ENCODE measurements at regions not wholly inside any gene's neighbourhood (a gene's known extent, or its start where the extent isn't known, plus 50 kb on each side); places are given as distances from the start of the nearest gene placed in this dataset.

DNA sequence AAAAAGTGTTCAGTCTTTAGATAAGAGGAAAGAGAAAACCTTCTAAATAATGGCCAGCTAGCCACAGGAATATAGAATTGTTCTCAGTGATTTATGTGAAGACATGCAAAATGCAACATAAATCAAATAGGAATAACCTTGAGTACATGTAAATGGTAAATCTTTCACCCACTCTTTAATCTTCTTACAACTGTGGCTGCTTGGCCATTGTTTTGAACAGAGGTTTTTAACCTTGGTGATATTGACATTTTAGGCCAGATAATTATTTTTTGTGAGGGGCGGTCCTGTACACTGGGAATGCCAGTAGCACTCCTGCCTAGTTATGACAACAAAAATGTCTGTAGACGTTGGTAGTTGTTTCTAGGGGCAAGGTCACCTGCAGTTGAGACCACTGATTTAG, 479.9 kb upstream of the NOVA1 start:
- intact Hi-C loops (cut with micrococcal nuclease), result no loop called here

DNA sequence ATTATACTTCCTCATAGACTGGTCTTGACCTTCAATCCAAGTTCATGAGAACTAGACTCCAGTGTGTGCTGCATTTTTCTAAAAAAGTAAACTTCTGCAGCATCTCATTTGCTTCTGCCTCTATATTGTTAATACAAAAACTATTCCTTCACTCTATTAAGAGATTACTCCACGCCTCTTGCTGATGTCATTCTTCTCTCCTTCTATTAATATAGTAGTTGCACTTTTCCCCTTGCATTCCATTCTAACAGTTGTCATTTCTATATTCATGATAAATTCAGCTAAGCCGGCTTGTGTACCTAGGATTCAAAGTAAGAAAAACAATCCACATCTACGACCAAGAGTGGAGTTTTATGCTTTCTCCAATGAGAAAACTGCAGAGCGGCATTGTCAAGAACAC, 480.4 kb upstream of the NOVA1 start:
- intact Hi-C loops (cut with micrococcal nuclease), result no loop called here

DNA sequence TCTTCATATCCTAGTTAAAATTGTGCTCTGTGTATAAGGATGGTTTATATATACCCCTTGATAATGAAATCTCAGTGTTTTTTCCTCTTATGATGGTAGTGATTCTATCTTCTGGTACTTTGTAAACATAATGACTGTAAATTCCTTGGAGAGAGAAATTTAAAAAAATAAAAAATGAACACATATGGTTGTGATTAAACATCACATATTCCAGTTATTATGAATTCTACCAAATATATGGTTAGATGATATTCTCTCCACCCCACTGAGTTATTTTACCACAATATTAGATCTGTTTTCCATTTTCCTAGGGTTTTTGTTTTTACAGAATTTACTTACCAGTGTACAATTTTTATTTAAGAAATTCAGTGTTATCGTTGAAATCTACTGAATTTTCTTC, 481.9 kb upstream of the NOVA1 start:
- intact Hi-C loops (cut with micrococcal nuclease), result no loop called here

DNA sequence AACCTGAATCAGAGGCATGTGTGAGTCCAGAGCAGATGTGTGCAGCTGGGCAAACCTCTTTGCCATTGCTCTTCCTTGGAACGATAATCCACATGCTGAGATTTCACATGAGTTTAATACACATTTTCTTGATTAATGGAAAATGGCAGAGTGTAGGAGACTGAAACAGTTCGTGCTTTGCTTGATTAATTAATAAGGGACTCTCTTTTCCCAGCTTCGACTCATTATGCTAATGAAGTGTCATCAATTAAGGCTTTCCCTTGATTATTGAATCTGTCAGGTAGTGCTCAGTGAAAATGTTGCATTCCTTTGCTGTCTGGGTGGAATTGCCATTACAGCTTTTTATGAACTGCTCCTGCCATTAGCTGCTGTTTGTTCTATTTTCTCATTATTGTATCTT, 487.7 kb upstream of the NOVA1 start:
- intact Hi-C loops (cut with micrococcal nuclease), result no loop called here

GRCh38 chr14:27090716-27091115, 492.9 kb upstream of the NOVA1 start:
- intact Hi-C loops (cut with micrococcal nuclease), result no loop called here

DNA sequence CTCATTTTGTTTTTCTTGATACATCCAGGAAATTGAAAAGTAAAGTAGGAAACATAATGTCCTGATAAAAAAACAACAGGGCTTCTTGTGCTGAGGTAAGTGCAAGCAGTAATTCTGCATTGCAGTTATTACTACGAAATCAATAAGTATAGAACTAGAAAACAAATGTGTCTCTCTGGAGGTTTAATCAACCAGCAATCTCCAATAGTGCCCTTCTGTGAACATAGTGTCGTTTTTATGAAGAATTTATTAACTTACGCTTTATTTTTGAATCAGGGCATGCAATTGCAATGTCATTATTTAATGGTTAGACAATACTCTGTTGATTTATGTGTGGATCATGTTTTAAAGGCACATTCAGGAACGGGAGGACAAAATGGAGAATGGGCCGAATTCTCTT, 494.1 kb upstream of the NOVA1 start:
- intact Hi-C loops (cut with micrococcal nuclease), result no loop called here

GRCh38 chr14:27096091-27096490, 498.3 kb upstream of the NOVA1 start:
- intact Hi-C loops (cut with micrococcal nuclease), result no loop called here

GRCh38 chr14:27098451-27098850, 500.6 kb upstream of the NOVA1 start:
- intact Hi-C loops (cut with micrococcal nuclease), result no loop called here

- intact Hi-C loops (cut with micrococcal nuclease), result no loop called here
These were observed 516.3 kb upstream of the NOVA1 start for GRCh38 chr14:27114180-27114579.

GRCh38 chr14:27123162-27123561, 525.3 kb upstream of the NOVA1 start:
- intact Hi-C loops (cut with micrococcal nuclease), result no loop called here

- intact Hi-C loops (cut with micrococcal nuclease), result no loop called here
These were observed 530.0 kb upstream of the NOVA1 start for GRCh38 chr14:27127838-27128237.

DNA sequence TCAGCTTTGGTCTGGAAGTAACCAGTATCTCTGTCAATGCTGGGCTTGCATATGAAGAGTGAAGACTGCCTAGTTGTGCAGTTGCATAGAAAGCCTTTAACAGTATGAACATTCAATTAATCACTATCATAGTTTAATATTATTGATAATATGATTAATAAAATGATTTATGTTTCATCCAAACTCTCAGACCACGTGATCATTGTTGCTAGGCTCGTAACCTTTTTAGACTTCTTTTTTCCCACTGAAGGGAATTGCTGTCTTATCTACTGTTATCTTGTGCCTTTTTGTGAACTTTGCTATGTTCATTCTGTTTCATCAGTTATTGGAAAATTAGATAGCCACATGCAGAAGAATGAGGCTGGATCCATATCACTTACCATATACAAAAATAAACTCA, 536.4 kb upstream of the NOVA1 start:
- intact Hi-C loops (cut with micrococcal nuclease), result no loop called here

DNA sequence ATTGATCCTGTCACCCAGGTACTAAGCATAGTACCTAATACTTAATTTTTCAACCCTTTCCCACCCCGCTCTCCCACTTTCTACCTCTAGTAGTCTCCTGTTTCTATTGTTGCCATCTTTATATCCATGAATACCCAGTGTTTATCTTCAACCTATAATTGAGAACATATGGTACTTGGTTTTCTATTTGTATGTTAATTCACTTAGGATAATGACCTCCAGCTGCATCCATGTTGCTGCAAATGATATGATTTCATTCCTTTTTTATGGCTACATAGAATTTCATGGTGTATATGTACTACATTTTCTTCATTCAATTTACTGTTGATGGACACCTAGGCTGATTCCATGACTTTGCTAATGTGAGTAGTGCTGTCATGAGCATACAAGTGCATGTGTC, 547.3 kb upstream of the NOVA1 start:
- intact Hi-C loops (cut with micrococcal nuclease), result no loop called here

DNA sequence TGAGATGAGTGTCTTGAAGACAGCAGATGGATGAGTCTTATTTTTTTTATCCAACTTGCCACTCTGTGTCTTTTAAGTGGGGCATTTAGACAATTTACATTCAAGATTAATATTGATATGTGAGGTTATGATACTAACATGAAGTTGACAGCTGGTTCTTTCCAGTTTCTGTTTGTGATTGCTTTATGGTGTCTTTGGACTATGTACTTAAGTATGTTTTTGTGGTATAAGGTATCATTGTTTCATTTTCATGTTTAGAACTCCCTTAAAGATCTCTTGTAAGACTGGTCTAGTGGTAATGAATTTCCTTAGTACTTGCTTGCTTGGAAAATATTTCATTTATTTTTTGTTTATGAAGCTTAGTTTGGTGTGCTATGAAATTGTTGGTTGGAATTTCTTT, 550.3 kb upstream of the NOVA1 start:
- intact Hi-C loops (cut with micrococcal nuclease), result no loop called here

- intact Hi-C loops (cut with micrococcal nuclease), result no loop called here
These were observed 566.3 kb upstream of the NOVA1 start for GRCh38 chr14:27164139-27164538.

DNA sequence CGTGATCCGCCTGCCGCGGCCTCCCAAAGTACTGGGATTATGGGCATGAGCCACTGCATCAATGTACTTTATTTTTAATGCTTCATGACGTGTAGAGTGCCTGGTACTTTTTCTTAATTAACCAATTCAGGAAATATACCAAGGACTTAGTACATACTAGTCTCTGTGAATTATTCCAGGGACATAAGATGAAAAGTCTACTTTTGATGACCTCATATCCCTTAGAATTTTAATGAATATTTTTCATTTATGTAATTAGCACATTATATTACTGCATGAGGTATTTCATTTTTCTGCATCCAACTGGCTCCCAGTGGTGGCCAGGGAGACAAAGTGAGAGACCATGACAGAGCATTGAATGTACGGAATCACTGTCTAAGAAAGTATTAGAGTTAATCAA, 577.7 kb upstream of the NOVA1 start:
- intact Hi-C loops (cut with micrococcal nuclease), result no loop called here

GRCh38 chr14:27181333-27181732, 583.5 kb upstream of the NOVA1 start:
- intact Hi-C loops (cut with micrococcal nuclease), result no loop called here

DNA sequence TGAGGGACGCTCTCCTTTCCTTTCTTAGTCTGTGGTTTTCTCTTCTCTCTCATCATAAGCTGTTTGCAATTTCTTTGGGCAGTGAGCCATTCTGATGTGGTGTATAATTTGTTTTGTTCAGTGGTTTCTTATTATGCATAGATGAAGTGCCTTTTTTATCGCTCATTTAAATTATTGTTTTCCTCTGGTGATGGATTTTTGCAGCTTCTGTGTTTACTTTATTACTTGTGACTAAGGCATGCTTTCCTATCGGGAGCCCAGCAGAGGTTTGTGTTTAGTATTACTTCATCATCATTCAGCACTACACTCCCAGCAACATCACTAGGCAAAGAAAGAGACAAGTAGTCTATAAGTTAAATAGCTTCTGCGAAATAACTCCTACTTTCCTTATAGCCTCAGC, 586.6 kb upstream of the NOVA1 start:
- intact Hi-C loops (cut with micrococcal nuclease), result no loop called here

DNA sequence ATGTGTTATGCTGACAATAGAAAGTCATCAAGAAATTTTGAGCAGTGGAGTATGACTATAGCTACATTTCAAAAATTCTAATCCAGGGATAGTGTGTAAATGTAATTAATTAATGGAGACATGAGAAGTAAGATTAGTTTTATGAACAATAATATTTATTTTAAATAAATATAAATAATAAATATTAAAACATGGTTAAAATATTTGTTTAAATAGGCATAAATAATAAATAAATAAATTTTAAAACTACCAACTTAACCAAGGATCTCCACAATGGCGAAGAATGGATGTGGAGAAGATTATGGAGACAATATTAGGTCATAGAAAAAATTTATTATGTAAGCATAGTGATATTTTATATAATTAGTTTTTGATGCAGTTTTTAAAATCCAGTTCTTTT, 588.2 kb upstream of the NOVA1 start:
- intact Hi-C loops (cut with micrococcal nuclease), result no loop called here

- intact Hi-C loops (cut with micrococcal nuclease), result no loop called here
These were observed 589.3 kb upstream of the NOVA1 start for GRCh38 chr14:27187136-27187535.

- intact Hi-C loops (cut with micrococcal nuclease), result no loop called here
These were observed 592.5 kb upstream of the NOVA1 start for GRCh38 chr14:27190296-27190695.

- intact Hi-C loops (cut with micrococcal nuclease), result no loop called here
These were observed 601.4 kb upstream of the NOVA1 start for GRCh38 chr14:27199272-27199671.

GRCh38 chr14:27205036-27205435, 607.2 kb upstream of the NOVA1 start:
- intact Hi-C loops (cut with micrococcal nuclease), result no loop called here

DNA sequence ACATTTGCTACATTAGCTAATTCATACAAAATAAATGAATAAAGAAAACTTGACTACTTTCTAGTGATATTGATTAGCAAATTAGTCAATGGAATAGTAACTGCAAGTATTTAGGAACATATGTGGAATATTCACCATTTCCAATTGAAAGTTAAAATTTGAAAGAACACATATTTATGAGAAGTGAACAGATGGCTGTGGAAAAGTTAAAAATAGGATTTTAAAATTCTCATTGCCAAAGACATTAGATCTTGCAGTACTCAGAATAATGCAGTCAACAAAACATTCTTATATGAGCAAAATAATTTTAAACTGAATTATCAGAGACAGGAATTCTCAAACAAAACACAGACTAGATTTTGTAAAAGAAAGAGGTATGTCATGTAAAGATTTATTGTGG, 613.9 kb upstream of the NOVA1 start:
- intact Hi-C loops (cut with micrococcal nuclease), result no loop called here

DNA sequence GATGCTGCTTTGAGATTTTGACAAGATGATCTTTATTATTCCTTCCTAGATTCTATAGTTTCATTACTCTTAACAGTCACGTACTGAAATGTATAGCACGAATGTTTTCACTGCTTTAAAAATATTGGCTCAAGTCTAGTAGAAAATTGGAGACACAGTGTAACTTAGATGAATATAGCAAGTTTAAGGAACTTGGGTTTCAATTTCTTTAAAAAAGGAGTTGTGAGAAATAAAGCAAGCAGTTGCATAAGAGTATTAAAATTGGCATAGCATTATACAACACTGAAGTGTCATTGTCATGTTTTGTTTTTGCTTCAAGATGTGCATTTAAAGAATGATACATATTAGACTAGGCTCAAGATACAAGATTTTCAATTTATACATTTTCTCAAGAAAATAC, 624.8 kb upstream of the NOVA1 start:
- intact Hi-C loops (cut with micrococcal nuclease), result no loop called here

All from T-helper 1 cell treated with Interleukin-12 subunit alpha and Interleukin-12 subunit beta and Interleukin-4 antibody, amounts not matched to agents 30 ng/mL and 1 ng/mL, for 36 hours (primary cell).